OCI-LY7 (cell line): ENCODE measurements at regions not wholly inside any gene's neighbourhood (a gene's known extent, or its start where the extent isn't known, plus 50 kb on each side); places are given as distances from the start of the nearest gene placed in this dataset.

Source experiments
- BruUV-seq: library from RNA; stranded (reverse); fragments of 400-500 nt; replicated peaks from 2 replicates; lab custom pipeline; 2021; lab: Mats Ljungman, UMichigan
- CTCF ChIA-PET: fragments of 300-600 bp; sonication (Branson Sonifier 250); formaldehyde crosslinking; loops from one replicate; lab custom pipeline; 2022; ENCODE audit warnings: antibody characterized with exemption; ENCODE audit not compliant: unreplicated experiment; lab: Charles Lee
- POLR2A ChIA-PET: fragments of 300-600 bp; sonication (Branson Sonifier 250); formaldehyde crosslinking; loops from one replicate; lab custom pipeline; 2022; ENCODE audit warnings: antibody characterized with exemption; lab: Charles Lee
- DNase-seq: peaks from one replicate; pipeline ENCODE4 v3.0.0-alpha.2; 2015; ENCODE audit warnings: low spot score
- H2AFZ ChIP-seq: fragments of 200-600 bp; sonication (generic), shearing (Covaris generic); 2 replicates; pipeline ENCODE4 v1.6.1; 2014; ENCODE audit warnings: mild to moderate bottlenecking, antibody characterized with exemption, low read length, moderate library complexity
- H3K27ac ChIP-seq: fragments of 200-600 bp; sonication (generic); 2 replicates; pipeline ENCODE4 v1.5.1; 2014; ENCODE audit warnings: mixed run types, low read depth, mild to moderate bottlenecking, moderate library complexity, low read length, inconsistent platforms; ENCODE audit not compliant: poor library complexity, severe bottlenecking
- H3K36me3 ChIP-seq: fragments of 200-600 bp; sonication (generic); 2 replicates; pipeline ENCODE4 v1.6.1; 2014; ENCODE audit warnings: mild to moderate bottlenecking, antibody characterized with exemption, low read length, moderate library complexity, mixed read lengths; ENCODE audit not compliant: insufficient read depth
- H3K4me1 ChIP-seq: fragments of 200-600 bp; sonication (generic); 2 replicates; pipeline ENCODE4 v1.5.1; 2014; ENCODE audit warnings: mild to moderate bottlenecking, low read length; ENCODE audit not compliant: insufficient read depth, poor library complexity, severe bottlenecking
- H3K4me2 ChIP-seq: fragments of 200-600 bp; sonication (generic); 2 replicates; pipeline ENCODE4 v1.6.1; 2014; ENCODE audit warnings: mild to moderate bottlenecking, low read length
- H3K4me3 ChIP-seq: fragments of 200-600 bp; sonication (generic); 2 replicates; pipeline ENCODE4 v1.5.1; 2014; ENCODE audit warnings: mild to moderate bottlenecking, low read depth, low read length; ENCODE audit not compliant: poor library complexity, severe bottlenecking
- H3K79me2 ChIP-seq: fragments of 200-600 bp; sonication (generic); 2 replicates; pipeline ENCODE4 v1.6.1; 2016; ENCODE audit warnings: low read depth, mild to moderate bottlenecking, low read length, moderate library complexity, mixed read lengths; ENCODE audit not compliant: insufficient read depth
- H3K9me2 ChIP-seq: fragments of 200-600 bp; sonication (generic); 2 replicates; pipeline ENCODE4 v1.6.1; 2016; ENCODE audit warnings: mild to moderate bottlenecking, low read length, mixed read lengths; ENCODE audit not compliant: insufficient read depth
- H3K9me3 ChIP-seq: fragments of 200-600 bp; sonication (generic); 2 replicates; pipeline ENCODE4 v1.6.1; 2014; ENCODE audit warnings: mild to moderate bottlenecking, mixed run types, low read length, mixed read lengths
- H4K20me1 ChIP-seq: fragments of 200-600 bp; sonication (generic); 2 replicates; pipeline ENCODE4 v1.6.1; 2014; ENCODE audit warnings: mild to moderate bottlenecking, antibody characterized with exemption, low read length, moderate library complexity, mixed read lengths; ENCODE audit not compliant: insufficient read depth
- CTCF ChIP-seq: fragments of 200-600 bp; sonication (generic); conservative IDR thresholded peaks from 2 replicates; pipeline ENCODE4 v1.5.1; 2014; ENCODE audit warnings: mild to moderate bottlenecking, antibody characterized with exemption, low read length, moderate library complexity, mixed read lengths
- EZH2phosphoT487 ChIP-seq: fragments of 200-600 bp; sonication (generic); IDR thresholded peaks from 2 replicates; pipeline ENCODE4 v1.6.1; 2018; ENCODE audit warnings: low read depth, borderline replicate concordance, mild to moderate bottlenecking, mixed run types, antibody characterized with exemption, low read length, moderate library complexity, mixed read lengths
- intact Hi-C: fragments of 100-400 bp; cut with micrococcal nuclease; formaldehyde crosslinking; loops from one replicate; pipeline ENCODE4 v1.10.0; 2022; ENCODE audit not compliant: unreplicated experiment

- Histone ChIP-seq H3K79me2 (no peaks in the 10 kb centered on the region), H3K9me2 (no peaks in the 10 kb centered on the region), H3K36me3 (no peaks in the 10 kb centered on the region), H3K27ac (no peak overlapping the region), H2AFZ (no peak overlapping the region), H3K4me1 (no peaks in the 10 kb centered on the region), H4K20me1 (no peaks in the 10 kb centered on the region), H3K4me3 (no peak overlapping the region), H3K4me2 (no peak overlapping the region), H3K9me3 (no peaks in the 10 kb centered on the region)
- no peak for TF ChIP-seq CTCF
- no peak for TF ChIP-seq EZH2phosphoT487
- CTCF ChIA-PET, result no interaction called here
- DNase-seq, result no peak
- BruUV-seq, result no TSS peak
- POLR2A ChIA-PET, result no interaction called here
- intact Hi-C loops, result no loop called here
Observed at GRCh38 chr14:55798406-55798805, 218.4 kb downstream of the KTN1 start.

- Histone ChIP-seq H3K4me1 (no peaks in the 10 kb centered on the region), H3K27ac (no peak overlapping the region), H3K9me3 (no peaks in the 10 kb centered on the region), H2AFZ (no peak overlapping the region), H4K20me1 (no peaks in the 10 kb centered on the region), H3K4me2 (no peak overlapping the region), H3K9me2 (no peaks in the 10 kb centered on the region), H3K79me2 (no peaks in the 10 kb centered on the region), H3K4me3 (no peak overlapping the region), H3K36me3 (no peaks in the 10 kb centered on the region)
- BruUV-seq, result no TSS peak
- TF ChIP-seq EZH2phosphoT487 (no peak), CTCF (no peak)
- CTCF ChIA-PET, result no interaction called here
- POLR2A ChIA-PET, result interaction anchor here (0.7 kb wide), 1 partner anchor 71 kb away, joined by 3 read pairs; no protein-coding TSS in a partner anchor
- intact Hi-C loops, result no loop called here
- no peak for DNase-seq
Observed at GRCh38 chr14:55799508-55800095, 219.6 kb downstream of the KTN1 start.

- intact Hi-C loops, result no loop called here
- Histone ChIP-seq H3K27ac (no peak overlapping the region), H3K79me2 (no peaks in the 10 kb centered on the region), H3K9me3 (no peaks in the 10 kb centered on the region), H3K4me1 (no peaks in the 10 kb centered on the region), H4K20me1 (no peaks in the 10 kb centered on the region), H3K4me2 (no peak overlapping the region), H3K4me3 (no peak overlapping the region), H3K9me2 (no peaks in the 10 kb centered on the region), H2AFZ (no peak overlapping the region), H3K36me3 (no peaks in the 10 kb centered on the region)
- POLR2A ChIA-PET, result interaction anchor here (0.7 kb wide), 2 partner anchors 8 to 71 kb away, joined by 3 to 4 read pairs; no protein-coding TSS in a partner anchor
- TF ChIP-seq CTCF (no peak), EZH2phosphoT487 (no peak)
- no peak for DNase-seq
- CTCF ChIA-PET, result no interaction called here
- BruUV-seq, result no TSS peak
Observed at GRCh38 chr14:55800156-55800785, 220.3 kb downstream of the KTN1 start.
